MCF 10A (cell line): ENCODE measurements at regions not wholly inside any gene's neighbourhood (a gene's known extent, or its start where the extent isn't known, plus 50 kb on each side); places are given as distances from the start of the nearest gene placed in this dataset.

ENCODE experiments used
- BruUV-seq: library from RNA; stranded (reverse); fragments of 400-500 nt; replicated peaks from 2 replicates; lab custom pipeline; 2021; lab: Mats Ljungman, UMichigan
- CTCF ChIA-PET: fragments of 300-600 bp; sonication (Branson Sonifier 250); formaldehyde crosslinking; extraction: SDS; loops from one replicate; lab custom pipeline; 2021; ENCODE audit warnings: antibody characterized with exemption, inconsistent platforms; lab: Yijun Ruan, JAX
- POLR2A ChIA-PET: fragments of 300-600, 350-650 bp; sonication (Branson Sonifier 250); formaldehyde crosslinking; extraction: SDS; loops from one replicate; lab custom pipeline; 2020; ENCODE audit warnings: antibody characterized with exemption, inconsistent platforms; lab: Yijun Ruan, JAX
- DNase-seq: peaks from one replicate; pipeline ENCODE4 v3.0.0-alpha.2; 2018; ENCODE audit not compliant: unreplicated experiment
- H3K27ac Mint-ChIP-seq: one replicate; pipeline ENCODE4 v1.8.0; 2022; ENCODE audit warnings: mild to moderate bottlenecking, low read depth, mixed read lengths; ENCODE audit not compliant: unreplicated experiment
- H3K27me3 Mint-ChIP-seq: one replicate; pipeline ENCODE4 v1.8.0; 2022; ENCODE audit warnings: mixed read lengths; ENCODE audit not compliant: insufficient read depth, unreplicated experiment
- H3K36me3 Mint-ChIP-seq: one replicate; pipeline ENCODE4 v1.8.0; 2022; ENCODE audit warnings: mild to moderate bottlenecking, moderate library complexity, mixed read lengths; ENCODE audit not compliant: insufficient read depth, unreplicated experiment
- H3K4me1 Mint-ChIP-seq: one replicate; pipeline ENCODE4 v1.8.0; 2022; ENCODE audit warnings: mixed read lengths; ENCODE audit not compliant: insufficient read depth, unreplicated experiment
- H3K4me3 Mint-ChIP-seq: one replicate; pipeline ENCODE4 v1.8.0; 2022; ENCODE audit warnings: mild to moderate bottlenecking, moderate library complexity, mixed read lengths; ENCODE audit not compliant: unreplicated experiment
- H3K9me3 Mint-ChIP-seq: one replicate; pipeline ENCODE4 v1.8.0; 2022; ENCODE audit warnings: mixed read lengths; ENCODE audit not compliant: unreplicated experiment
- intact Hi-C: fragments of 100-400 bp; cut with micrococcal nuclease; formaldehyde crosslinking; loops from 2 replicates; pipeline ENCODE4 v1.14.1; 2022
- TF ChIP-seq, protein P1 (sequence below): fragments of 200-600 bp; IDR thresholded peaks from one replicate; pipeline ENCODE4 v1.8.0; 2022; ENCODE audit warnings: antibody characterized with exemption, mild to moderate bottlenecking; ENCODE audit not compliant: unreplicated experiment

DNA sequence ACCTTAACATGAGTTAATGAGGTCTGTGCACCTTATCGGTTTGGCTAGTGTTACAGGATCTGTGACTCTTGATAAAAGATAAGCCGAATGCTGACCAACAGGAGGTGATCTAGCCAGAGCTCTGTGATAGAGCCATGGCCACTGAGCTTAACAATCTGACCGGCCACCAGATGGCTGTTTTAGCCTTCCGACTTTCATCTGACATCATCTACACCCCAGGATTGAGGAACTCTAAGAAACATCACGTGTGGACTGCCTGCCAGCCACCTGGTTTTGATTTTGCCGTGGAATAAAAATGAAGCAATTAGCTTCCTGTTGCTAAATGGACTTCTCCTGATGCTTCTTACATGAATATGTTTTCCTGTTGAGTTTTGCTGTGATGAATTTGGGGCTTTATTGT lies 281.3 kb downstream of the CEMIP2 start:
- no peak overlapping the region for H3K4me3 Mint-ChIP-seq
- no TSS peak for BruUV-seq
- H3K4me1 Mint-ChIP-seq: peaks cover 9% of the 10 kb centered on the region
- no peaks in the 10 kb centered on the region for H3K36me3 Mint-ChIP-seq
- CTCF ChIA-PET: interaction anchor here (0.6 to 1.6 kb wide), 3 partner anchors 118 to 229 kb away, joined by 3 to 6 read pairs (median 4); no protein-coding TSS in a partner anchor
- TF ChIP-seq, protein P1, sequence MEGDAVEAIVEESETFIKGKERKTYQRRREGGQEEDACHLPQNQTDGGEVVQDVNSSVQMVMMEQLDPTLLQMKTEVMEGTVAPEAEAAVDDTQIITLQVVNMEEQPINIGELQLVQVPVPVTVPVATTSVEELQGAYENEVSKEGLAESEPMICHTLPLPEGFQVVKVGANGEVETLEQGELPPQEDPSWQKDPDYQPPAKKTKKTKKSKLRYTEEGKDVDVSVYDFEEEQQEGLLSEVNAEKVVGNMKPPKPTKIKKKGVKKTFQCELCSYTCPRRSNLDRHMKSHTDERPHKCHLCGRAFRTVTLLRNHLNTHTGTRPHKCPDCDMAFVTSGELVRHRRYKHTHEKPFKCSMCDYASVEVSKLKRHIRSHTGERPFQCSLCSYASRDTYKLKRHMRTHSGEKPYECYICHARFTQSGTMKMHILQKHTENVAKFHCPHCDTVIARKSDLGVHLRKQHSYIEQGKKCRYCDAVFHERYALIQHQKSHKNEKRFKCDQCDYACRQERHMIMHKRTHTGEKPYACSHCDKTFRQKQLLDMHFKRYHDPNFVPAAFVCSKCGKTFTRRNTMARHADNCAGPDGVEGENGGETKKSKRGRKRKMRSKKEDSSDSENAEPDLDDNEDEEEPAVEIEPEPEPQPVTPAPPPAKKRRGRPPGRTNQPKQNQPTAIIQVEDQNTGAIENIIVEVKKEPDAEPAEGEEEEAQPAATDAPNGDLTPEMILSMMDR: no peak
- DNase-seq: no peak
- no peak overlapping the region for H3K27ac Mint-ChIP-seq
- no peaks in the 10 kb centered on the region for H3K9me3 Mint-ChIP-seq
- intact Hi-C loops: no loop called here
- H3K27me3 Mint-ChIP-seq: no peaks in the 10 kb centered on the region
- POLR2A ChIA-PET: interaction anchor here (1.0 kb wide), 1 partner anchor 9 kb away, joined by 3 read pairs; no protein-coding TSS in a partner anchor

DNA sequence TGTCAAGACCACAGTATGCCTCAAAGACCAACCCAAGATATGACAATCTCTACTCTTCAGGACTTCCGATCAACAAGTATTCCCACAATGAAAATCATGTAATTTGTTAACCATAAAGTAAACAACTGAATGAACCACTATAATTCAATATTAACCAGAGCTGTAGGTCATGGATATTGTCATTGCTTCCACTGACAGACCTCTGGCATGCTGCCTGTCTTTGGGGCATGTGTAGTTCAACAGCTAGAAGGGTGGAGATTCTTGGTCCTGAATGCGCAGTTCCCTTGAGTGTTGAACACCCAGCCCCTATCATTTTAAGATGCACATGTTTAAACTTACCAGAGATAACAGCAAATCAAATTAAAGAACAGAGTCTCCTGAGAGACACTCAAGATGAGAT lies 283.0 kb downstream of the CEMIP2 start:
- no TSS peak for BruUV-seq
- ChIA-PET CTCF (interaction anchor here (0.6 to 1.0 kb wide), 2 partner anchors 96 to 334 kb away, joined by 3 to 5 read pairs; no protein-coding TSS in a partner anchor), POLR2A (no interaction called here)
- intact Hi-C loops: no loop called here
- H3K36me3 Mint-ChIP-seq: no peaks in the 10 kb centered on the region
- no peak overlapping the region for H3K27ac Mint-ChIP-seq
- peaks cover 9% of the 10 kb centered on the region for H3K4me1 Mint-ChIP-seq
- no peaks in the 10 kb centered on the region for H3K9me3 Mint-ChIP-seq
- no peak overlapping the region for H3K4me3 Mint-ChIP-seq
- DNase-seq: no peak
- H3K27me3 Mint-ChIP-seq: no peaks in the 10 kb centered on the region
- TF ChIP-seq, protein P1: no peak

DNA sequence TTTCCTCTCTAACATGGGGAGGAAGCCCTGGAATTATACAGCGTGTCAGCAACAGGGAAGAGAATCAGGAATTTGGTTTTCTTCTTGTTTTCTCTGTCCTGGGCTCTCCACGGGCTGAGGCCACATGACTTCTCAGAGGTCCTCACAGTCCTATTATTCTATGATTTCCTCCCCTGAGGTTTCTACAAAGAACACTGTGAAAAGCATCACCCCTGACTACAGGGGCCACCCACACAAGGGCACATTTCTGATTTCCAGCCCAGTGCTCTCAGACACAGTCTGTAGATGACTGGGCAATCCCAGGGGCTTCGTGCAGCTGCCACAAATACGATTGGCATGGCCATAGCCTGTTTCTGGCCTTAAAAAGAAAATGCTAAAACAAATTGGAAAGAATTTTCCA lies 284.9 kb downstream of the CEMIP2 start:
- no peaks in the 10 kb centered on the region for H3K36me3 Mint-ChIP-seq
- no peak overlapping the region for H3K4me3 Mint-ChIP-seq
- no TSS peak for BruUV-seq
- no peak for DNase-seq
- peaks cover 9% of the 10 kb centered on the region for H3K4me1 Mint-ChIP-seq
- TF ChIP-seq, protein P1: no peak
- H3K27ac Mint-ChIP-seq: no peak overlapping the region
- ChIA-PET CTCF (interaction anchor here (0.5 to 0.9 kb wide), 4 partner anchors 198 to 327 kb away, joined by 3 to 4 read pairs (median 3); no protein-coding TSS in a partner anchor), POLR2A (no interaction called here)
- intact Hi-C loops: no loop called here
- no peaks in the 10 kb centered on the region for H3K27me3 Mint-ChIP-seq
- no peaks in the 10 kb centered on the region for H3K9me3 Mint-ChIP-seq

DNA sequence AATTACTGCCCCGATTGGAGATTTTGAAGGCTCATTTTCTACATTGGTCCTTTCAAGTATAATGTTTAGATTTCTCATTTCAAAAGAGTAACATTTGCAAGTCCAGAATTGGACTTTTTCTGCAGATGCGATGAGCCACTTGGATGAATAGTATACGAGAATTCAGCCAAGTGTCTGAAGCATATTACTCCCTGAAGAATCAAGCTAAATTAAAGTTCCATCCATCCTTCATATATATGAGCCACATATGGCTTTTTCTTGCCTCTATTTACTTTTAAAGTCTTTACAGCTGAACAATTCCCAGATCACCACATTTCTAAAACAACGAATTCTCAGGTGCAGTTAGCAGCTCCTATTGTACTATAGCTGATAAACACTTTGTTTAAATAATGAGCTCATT lies 288.7 kb downstream of the CEMIP2 start:
- intact Hi-C loops: no loop called here

More for the DNA sequence above, 288.7 kb downstream of the CEMIP2 start:
- BruUV-seq: no TSS peak
- H3K27ac Mint-ChIP-seq: no peak overlapping the region
- H3K9me3 Mint-ChIP-seq: no peaks in the 10 kb centered on the region
- no peak for DNase-seq
- no peaks in the 10 kb centered on the region for H3K36me3 Mint-ChIP-seq
- ChIA-PET POLR2A (interaction anchor here (0.6 kb wide), 1 partner anchor 10 kb away, joined by 3 read pairs; no protein-coding TSS in a partner anchor), CTCF (interaction anchor here (0.5 to 2.4 kb wide), 4 partner anchors 11 to 1647 kb away, joined by 3 to 16 read pairs (median 4); no protein-coding TSS in a partner anchor)
- no peaks in the 10 kb centered on the region for H3K4me1 Mint-ChIP-seq
- H3K4me3 Mint-ChIP-seq: no peak overlapping the region
- no peaks in the 10 kb centered on the region for H3K27me3 Mint-ChIP-seq
- TF ChIP-seq, protein P1: no peak
